LHCN-M2 (cell line): ENCODE measurements at regions not wholly inside any gene's neighbourhood (a gene's known extent, or its start where the extent isn't known, plus 50 kb on each side); places are given as distances from the start of the nearest gene placed in this dataset.
A peak's percentile ranks its signal among the peaks of the same experiment; 100 is the strongest.

Experiments used
- DNase-seq: peaks from one replicate; pipeline ENCODE4 v3.0.0-alpha.2; 2012; ENCODE audit warnings: low read depth

- no peak for DNase-seq
Observed at GRCh38 chr4:179977378-179977777, 2265.8 kb upstream of the TENM3 start.

- DNase-seq = no peak
Observed at GRCh38 chr4:179981161-179981560, 2262.0 kb upstream of the TENM3 start.

GRCh38 chr4:179989975-179990374, 2253.2 kb upstream of the TENM3 start:
- no peak for DNase-seq

GRCh38 chr4:180009316-180009715, 2233.9 kb upstream of the TENM3 start:
- no peak for DNase-seq

- no peak for DNase-seq
Observed at GRCh38 chr4:180028682-180029081, 2214.5 kb upstream of the TENM3 start.

- DNase-seq = no peak
Observed at GRCh38 chr4:180031330-180031729, 2211.9 kb upstream of the TENM3 start.

GRCh38 chr4:180041576-180041975, 2201.6 kb upstream of the TENM3 start:
- no peak for DNase-seq

- no peak for DNase-seq
Observed at GRCh38 chr4:180052629-180053028, 2190.6 kb upstream of the TENM3 start.

GRCh38 chr4:180054291-180054690, 2188.9 kb upstream of the TENM3 start:
- DNase-seq = no peak

- DNase-seq = no peak
Observed at GRCh38 chr4:180057299-180057721, 2185.9 kb upstream of the TENM3 start.

- no peak for DNase-seq
Observed at GRCh38 chr4:180057891-180058671, 2185.1 kb upstream of the TENM3 start.

GRCh38 chr4:180058691-180059215, 2184.4 kb upstream of the TENM3 start:
- peak; percentile 11 for DNase-seq

GRCh38 chr4:180059216-180059881, 2183.9 kb upstream of the TENM3 start:
- no peak for DNase-seq

- DNase-seq = no peak
Observed at GRCh38 chr4:180060159-180060889, 2182.9 kb upstream of the TENM3 start.

GRCh38 chr4:180081072-180081471, 2162.1 kb upstream of the TENM3 start:
- no peak for DNase-seq

GRCh38 chr4:180084561-180084960, 2158.6 kb upstream of the TENM3 start:
- no peak for DNase-seq

- DNase-seq = no peak
Observed at GRCh38 chr4:180086480-180087190, 2156.6 kb upstream of the TENM3 start.

GRCh38 chr4:180098586-180098985, 2144.6 kb upstream of the TENM3 start:
- no peak for DNase-seq

- DNase-seq = no peak
Observed at GRCh38 chr4:180099957-180100356, 2143.2 kb upstream of the TENM3 start.

- DNase-seq = no peak
Observed at GRCh38 chr4:180100433-180101344, 2142.5 kb upstream of the TENM3 start.
